A549 (cell line): ENCODE measurements at regions not wholly inside any gene's neighbourhood (a gene's known extent, or its start where the extent isn't known, plus 50 kb on each side); places are given as distances from the start of the nearest gene placed in this dataset.

Experiments
- ATAC-seq, 2 experiments: fragments of 200-7000 bp in 1 of 2; fragments of >200 bp in 1 of 2; cut with Nextera tagmentation in 1 of 2; cut with Tn5 transposase in 1 of 2; 3 replicates each; pipeline versions ENCODE4 v1.8.0 to v1.9.1; 2018 to 2020; ENCODE audit warnings: mild to moderate bottlenecking in 1 of 2, moderate library complexity in 1 of 2
- CTCF ChIA-PET: fragments of 300-600 bp; sonication (Branson Sonifier 250); formaldehyde crosslinking; extraction: SDS; loops from one replicate; lab custom pipeline; 2021; ENCODE audit warnings: antibody characterized with exemption, inconsistent platforms; lab: Yijun Ruan, JAX
- POLR2A ChIA-PET: fragments of 350-600 bp; formaldehyde crosslinking; extraction: SDS; loops from one replicate; lab custom pipeline; 2021; ENCODE audit warnings: antibody characterized with exemption, inconsistent platforms; lab: Yijun Ruan, JAX
- DNase-seq, 2 experiments: peaks; one replicate each; pipeline versions ENCODE4 v3.0.0 to v3.0.0-alpha.2; 2011 to 2016; ENCODE audit warnings: low read depth in 1 of 2, low spot score in 1 of 2
- FAIRE-seq: peaks from 2 replicates; lab custom pipeline; 2011; peaks lifted over from hg19 to GRCh38; lab: Jason Lieb, UNC
- H3K27ac ChIP-seq, 2 experiments: fragments of >200 bp; sonication (Bioruptor Twin); formaldehyde crosslinking; 3 replicates each; pipeline ENCODE4 v1.5.1; 2016 to 2017
- H3K4me1 ChIP-seq: fragments of >200 bp; sonication (Bioruptor Twin); formaldehyde crosslinking; 3 replicates; pipeline ENCODE4 v1.6.1; 2016
- H3K4me2 ChIP-seq: fragments of >200 bp; sonication (Bioruptor Twin); formaldehyde crosslinking; 3 replicates; pipeline ENCODE4 v1.6.1; 2016
- H3K4me3 ChIP-seq: fragments of >200 bp; sonication (Bioruptor Twin); formaldehyde crosslinking; 3 replicates; pipeline ENCODE4 v1.5.1; 2016
- H3K9me3 ChIP-seq: fragments of >200 bp; sonication (Bioruptor Twin); formaldehyde crosslinking; 3 replicates; pipeline ENCODE4 v1.6.1; 2016
- HOXA7 ChIP-seq: fragments of 250-450 bp; sonication (Bioruptor Pico); IDR thresholded peaks from 2 replicates; pipeline ENCODE4 v1.5.0; 2020; ENCODE audit warnings: mild to moderate bottlenecking, moderate library complexity
- WGBS: methylation state at CpG from one replicate; pipeline ENCODE4 v1.1.6; 2017; ENCODE audit errors: missing lambda C conversion rate; 5-methylcytosine and 5-hydroxymethylcytosine counted together

DNA sequence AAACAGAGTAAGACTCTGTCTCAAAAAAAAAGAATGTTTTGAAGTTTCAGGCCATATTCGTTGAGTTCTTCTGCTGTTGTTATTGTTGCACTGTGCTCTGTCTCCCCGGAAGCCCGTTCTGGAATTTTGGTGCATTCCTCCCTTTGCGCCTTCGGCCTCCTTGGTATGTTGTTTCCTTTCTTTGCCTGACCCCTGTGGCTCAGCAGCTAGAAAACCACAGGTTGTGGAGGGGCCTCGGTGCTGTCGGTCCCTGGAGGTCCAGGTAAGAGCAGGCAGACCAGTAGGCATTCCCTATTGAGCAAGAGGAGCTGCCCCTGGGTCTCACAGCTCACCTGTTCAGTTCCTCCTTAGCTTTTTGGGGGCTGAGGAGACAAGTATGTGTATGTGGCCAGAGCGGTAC, 51.0 kb upstream of the DLG1 start:
- H3K4me3 ChIP-seq: no peak overlapping the region
- no peak overlapping the region for H3K27ac ChIP-seq
- no peaks in the 10 kb centered on the region for H3K9me3 ChIP-seq
- H3K4me2 ChIP-seq: no peak overlapping the region
- FAIRE-seq (no peak), ATAC-seq (no peak), DNase-seq (no peak)
- ChIA-PET CTCF (no interaction called here), POLR2A (no interaction called here)
- TF ChIP-seq HOXA7 (CRISPR knock-in tag): no peak
- 74% methylated on average over 8 of the region's 8 CpGs for WGBS
- H3K4me1 ChIP-seq: no peaks in the 10 kb centered on the region
